ENCODE measurements at regions not wholly inside any gene's neighbourhood (a gene's known extent, or its start where the extent isn't known, plus 50 kb on each side); places are given as distances from the start of the nearest gene placed in this dataset.
A peak's percentile ranks its signal among the peaks of the same experiment; 100 is the strongest.

DNA sequence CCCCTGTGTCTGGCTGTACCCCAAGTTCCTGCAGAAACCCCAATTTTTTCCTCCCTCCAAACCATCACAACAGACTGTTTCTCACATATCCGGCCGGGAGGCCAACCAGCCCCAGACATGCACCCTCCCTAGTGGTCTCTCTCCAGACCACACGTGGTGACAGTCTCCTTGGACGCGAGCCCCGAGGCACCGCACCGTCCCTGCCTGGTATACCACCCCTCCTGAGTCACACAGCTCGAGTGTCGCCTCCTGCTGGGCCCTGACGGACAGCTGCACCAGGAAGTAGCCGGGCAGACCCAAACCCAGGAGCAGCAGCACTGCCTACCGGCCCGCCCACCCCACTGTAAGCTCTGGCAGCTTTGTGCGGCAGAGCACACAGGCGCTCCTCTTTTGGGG is 97.4 kb downstream of the RFLNA start:
- no peaks in the 10 kb centered on the region for H3K9me3 ChIP-seq (ENCODE audit: control insufficient read depth, low read depth, low read length)
- H3K23me2 ChIP-seq (ENCODE audit: insufficient read length, low read depth, low read length, poor library complexity, severe bottlenecking): no peaks in the 10 kb centered on the region
- H3K14ac ChIP-seq (ENCODE audit: insufficient read depth, low read length): no peak overlapping the region
- Mint-ChIP-seq H3K9me3 (no peaks in the 10 kb centered on the region), H3K36me3 (ENCODE audit: insufficient read depth in 1 of 3, low read depth in 3 of 3) (peaks cover 7 to 43% (median 21%) of the 10 kb centered on the region in 3 experiments; a peak in 6 of 7 replicates), H3K4me1 (peaks cover 23 to 39% of the 10 kb centered on the region in 2 experiments), H3K27ac (peak overlapping the region; percentile 72 to 87 (median 79); a peak in 4 of 7 replicates), H3K27me3 (ENCODE audit: low read depth) (no peaks in the 10 kb centered on the region; the same call in 1 of the 2 replicates), H3K4me3 (no peak overlapping the region)
- H3K27ac ChIP-seq (ENCODE audit: insufficient read length, low read depth, low read length): no peak overlapping the region
- H3T11ph ChIP-seq (ENCODE audit: low read length): no peak overlapping the region
- no peak overlapping the region for H2BK120ac ChIP-seq (ENCODE audit: low read depth, low read length, poor library complexity, severe bottlenecking)
- no peaks in the 10 kb centered on the region for H3K79me1 ChIP-seq (ENCODE audit: insufficient read depth, low read depth, low read length, poor library complexity, severe bottlenecking)
- no CpG with 5 or more reads among the region's 16 CpGs for WGBS (ENCODE audit: extremely low coverage, insufficient read length, low lambda C conversion rate)
- no peak overlapping the region for H2BK15ac ChIP-seq (ENCODE audit: low read depth, low read length)
- no peaks in the 10 kb centered on the region for H3K27me3 ChIP-seq (ENCODE audit: insufficient read depth, low read length)
- H3K4me1 ChIP-seq (ENCODE audit: insufficient read depth, low read length): no peaks in the 10 kb centered on the region
- H3K56ac ChIP-seq (ENCODE audit: insufficient read length, low read depth, low read length): no peak overlapping the region
- no peaks in the 10 kb centered on the region for H4K20me1 ChIP-seq (ENCODE audit: control insufficient read depth, insufficient read depth, insufficient read length)
- no peak overlapping the region for H2BK12ac ChIP-seq (ENCODE audit: insufficient read length, low read depth, low read length)
- H2AFZ ChIP-seq (ENCODE audit: low read length): no peak overlapping the region
- H3K79me2 ChIP-seq (ENCODE audit: insufficient read depth, low read length): no peaks in the 10 kb centered on the region
- no peak overlapping the region for H4K8ac ChIP-seq (replicated peaks; ENCODE audit: insufficient read length, low read depth, low read length)
- DNase-seq: peak; percentile 84
- H3K4me2 ChIP-seq (ENCODE audit: insufficient read depth, insufficient read length, low read length): no peak overlapping the region
- no peak overlapping the region for H4K91ac ChIP-seq (ENCODE audit: insufficient read length, low read depth, low read length)
- H2BK5ac ChIP-seq (ENCODE audit: insufficient read length, low read length): no peak overlapping the region
- H2AK5ac ChIP-seq (ENCODE audit: insufficient read length, low read length): no peak overlapping the region
- no peak overlapping the region for H2BK20ac ChIP-seq (ENCODE audit: low read depth, low read length, poor library complexity, severe bottlenecking)
- TF ChIP-seq, protein P1, sequence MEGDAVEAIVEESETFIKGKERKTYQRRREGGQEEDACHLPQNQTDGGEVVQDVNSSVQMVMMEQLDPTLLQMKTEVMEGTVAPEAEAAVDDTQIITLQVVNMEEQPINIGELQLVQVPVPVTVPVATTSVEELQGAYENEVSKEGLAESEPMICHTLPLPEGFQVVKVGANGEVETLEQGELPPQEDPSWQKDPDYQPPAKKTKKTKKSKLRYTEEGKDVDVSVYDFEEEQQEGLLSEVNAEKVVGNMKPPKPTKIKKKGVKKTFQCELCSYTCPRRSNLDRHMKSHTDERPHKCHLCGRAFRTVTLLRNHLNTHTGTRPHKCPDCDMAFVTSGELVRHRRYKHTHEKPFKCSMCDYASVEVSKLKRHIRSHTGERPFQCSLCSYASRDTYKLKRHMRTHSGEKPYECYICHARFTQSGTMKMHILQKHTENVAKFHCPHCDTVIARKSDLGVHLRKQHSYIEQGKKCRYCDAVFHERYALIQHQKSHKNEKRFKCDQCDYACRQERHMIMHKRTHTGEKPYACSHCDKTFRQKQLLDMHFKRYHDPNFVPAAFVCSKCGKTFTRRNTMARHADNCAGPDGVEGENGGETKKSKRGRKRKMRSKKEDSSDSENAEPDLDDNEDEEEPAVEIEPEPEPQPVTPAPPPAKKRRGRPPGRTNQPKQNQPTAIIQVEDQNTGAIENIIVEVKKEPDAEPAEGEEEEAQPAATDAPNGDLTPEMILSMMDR (conservative IDR thresholded peaks at IDR 0.05): no peak
- no peak overlapping the region for H3K23ac ChIP-seq (ENCODE audit: insufficient read length, low read depth, low read length)
- no peak overlapping the region for H3K18ac ChIP-seq (ENCODE audit: insufficient read length, low read depth, low read length)
- no peak overlapping the region for H3K9ac ChIP-seq (ENCODE audit: extremely low read depth, insufficient read length, low read length)
- no peak overlapping the region for H4K5ac ChIP-seq (ENCODE audit: insufficient read length, low read depth, low read length)
- no peak overlapping the region for H3K4ac ChIP-seq (ENCODE audit: low read depth, low read length)

All from H9 (cell line).